Dermis blood vessel endothelial cell (primary cell): ENCODE measurements at regions not wholly inside any gene's neighbourhood (a gene's known extent, or its start where the extent isn't known, plus 50 kb on each side); places are given as distances from the start of the nearest gene placed in this dataset.

Experiments
- DNase-seq: peaks from one replicate; pipeline ENCODE4 v3.0.0; 2010

DNA sequence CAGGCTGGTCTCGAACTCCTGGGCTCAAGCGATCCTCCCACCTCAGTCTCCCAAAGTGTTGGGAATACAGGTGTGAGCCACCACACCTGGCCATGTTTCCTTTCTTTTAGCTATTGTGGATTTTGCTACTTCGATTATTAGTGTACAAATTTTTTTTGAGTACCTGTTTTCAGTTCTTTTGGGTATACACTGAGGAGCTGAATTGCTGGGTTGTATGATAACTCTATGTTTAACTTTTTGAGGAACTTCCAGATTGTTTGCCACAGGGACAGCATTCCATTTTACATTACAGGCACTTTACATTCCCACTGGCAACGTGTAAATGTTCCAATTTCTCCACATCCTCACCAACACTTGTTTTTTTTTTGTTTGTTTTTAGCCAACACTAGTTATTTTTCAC is 198.1 kb upstream of the TBX3 start:
- no peak for DNase-seq

DNA sequence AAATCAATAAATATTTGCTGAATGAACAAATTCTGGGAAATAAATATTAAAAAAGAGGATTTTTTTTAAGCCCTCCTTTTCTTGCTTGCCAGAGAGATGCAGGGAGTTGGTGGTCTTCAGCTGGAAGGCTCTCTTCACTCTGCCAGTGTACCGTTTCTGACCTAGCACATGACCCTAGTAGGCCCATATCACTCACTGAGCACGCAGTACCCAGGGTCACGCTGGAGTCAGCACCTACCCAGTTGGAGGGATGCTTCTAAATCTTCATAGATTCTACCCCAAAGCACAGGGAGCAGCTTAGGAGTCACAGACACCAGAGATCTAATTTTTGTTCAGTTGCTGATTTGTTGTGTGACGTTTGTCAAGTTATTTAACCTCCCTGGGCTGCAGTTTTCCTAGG is 195.4 kb upstream of the TBX3 start:
- no peak for DNase-seq

DNA sequence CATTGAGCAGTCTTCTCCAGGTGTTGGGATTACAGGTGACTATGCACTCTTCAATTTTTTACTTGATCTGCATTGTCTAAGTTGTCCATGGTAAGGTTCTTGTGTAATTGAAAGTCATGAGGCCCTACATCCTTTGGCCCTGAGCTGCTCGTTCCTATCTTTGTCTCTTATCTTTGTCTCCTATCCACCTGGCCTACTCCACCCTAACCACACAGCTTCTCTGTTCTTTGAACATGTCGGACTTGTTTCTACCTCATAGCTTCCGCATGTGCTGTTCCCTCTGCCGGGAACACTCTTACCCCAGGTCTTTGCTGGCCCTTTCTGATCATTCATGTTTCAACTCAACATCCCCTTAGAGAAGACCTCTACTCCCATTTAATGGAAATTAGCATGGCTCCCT is 194.8 kb upstream of the TBX3 start:
- DNase-seq = no peak

DNA sequence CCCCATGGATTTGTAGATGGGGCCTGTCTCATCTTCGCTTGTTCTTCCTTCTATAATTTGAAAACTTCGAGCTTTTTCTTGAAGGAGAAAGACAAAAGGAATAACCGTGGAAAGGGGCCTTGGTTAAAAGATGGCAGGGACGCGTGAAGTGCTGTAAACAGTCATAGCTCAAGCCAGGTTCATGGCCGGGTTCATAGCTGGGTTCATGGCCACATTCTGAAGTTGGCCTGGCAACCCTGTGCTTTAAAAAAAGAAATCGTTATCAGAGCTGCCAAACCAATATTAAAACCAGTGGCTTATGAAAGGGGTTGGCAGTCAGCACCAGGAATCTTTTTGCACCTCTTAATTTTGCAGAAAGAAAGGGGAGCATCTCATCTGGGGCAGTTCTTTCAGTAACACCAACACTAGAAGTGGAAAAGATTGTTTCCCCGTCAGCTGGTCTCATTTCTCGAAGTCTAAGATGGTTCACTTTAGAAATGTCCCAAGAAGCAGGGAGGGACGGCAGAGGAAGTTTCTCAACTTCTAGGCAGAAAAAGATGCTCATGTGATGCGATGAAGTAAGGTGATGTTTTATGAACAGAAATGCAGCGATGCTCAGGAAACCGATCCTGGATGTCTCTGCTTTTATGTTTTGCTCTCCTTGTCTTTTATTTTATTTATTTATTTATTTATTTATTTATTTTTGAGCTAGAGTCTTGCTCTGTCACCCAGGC is 193.1 kb upstream of the TBX3 start:
- no peak for DNase-seq

DNA sequence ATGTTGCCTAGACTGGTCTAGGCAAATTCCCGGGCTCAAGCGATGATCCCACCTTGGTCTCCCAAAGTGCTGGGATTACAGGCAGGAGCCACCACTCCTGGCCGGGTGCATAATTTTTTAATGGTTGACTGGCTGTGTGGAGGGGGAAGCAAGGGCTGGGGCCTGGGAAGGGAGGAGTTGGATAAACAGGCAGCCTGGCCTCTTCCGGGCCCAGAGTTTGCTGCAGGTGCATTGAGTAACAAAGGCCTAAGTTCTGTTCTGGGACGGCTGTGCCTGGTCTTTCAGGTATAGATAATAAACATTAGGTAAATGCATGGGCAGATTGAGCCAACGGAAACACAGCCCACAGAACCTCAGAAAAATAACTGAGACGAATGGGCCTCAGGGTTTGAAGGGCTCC is 191.3 kb upstream of the TBX3 start:
- DNase-seq = no peak

DNA sequence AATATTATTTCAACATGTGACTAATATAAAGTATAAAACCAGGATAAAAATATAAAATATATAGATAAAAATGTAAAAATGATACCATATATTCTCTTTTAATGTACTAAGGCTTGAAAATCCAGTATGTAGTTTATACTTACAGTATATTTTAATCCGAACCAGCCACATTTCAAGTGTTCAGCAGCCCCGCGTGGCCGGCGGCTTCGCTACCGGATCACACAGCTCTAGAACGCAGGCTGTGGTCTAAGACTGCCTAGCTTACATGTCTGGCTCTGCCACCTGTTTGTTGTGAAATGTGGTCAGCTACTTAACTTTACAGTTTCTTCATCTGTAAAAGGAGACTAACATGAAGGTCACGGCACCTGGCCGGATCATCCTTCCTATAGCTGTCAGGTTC is 189.7 kb upstream of the TBX3 start:
- DNase-seq = no peak

DNA sequence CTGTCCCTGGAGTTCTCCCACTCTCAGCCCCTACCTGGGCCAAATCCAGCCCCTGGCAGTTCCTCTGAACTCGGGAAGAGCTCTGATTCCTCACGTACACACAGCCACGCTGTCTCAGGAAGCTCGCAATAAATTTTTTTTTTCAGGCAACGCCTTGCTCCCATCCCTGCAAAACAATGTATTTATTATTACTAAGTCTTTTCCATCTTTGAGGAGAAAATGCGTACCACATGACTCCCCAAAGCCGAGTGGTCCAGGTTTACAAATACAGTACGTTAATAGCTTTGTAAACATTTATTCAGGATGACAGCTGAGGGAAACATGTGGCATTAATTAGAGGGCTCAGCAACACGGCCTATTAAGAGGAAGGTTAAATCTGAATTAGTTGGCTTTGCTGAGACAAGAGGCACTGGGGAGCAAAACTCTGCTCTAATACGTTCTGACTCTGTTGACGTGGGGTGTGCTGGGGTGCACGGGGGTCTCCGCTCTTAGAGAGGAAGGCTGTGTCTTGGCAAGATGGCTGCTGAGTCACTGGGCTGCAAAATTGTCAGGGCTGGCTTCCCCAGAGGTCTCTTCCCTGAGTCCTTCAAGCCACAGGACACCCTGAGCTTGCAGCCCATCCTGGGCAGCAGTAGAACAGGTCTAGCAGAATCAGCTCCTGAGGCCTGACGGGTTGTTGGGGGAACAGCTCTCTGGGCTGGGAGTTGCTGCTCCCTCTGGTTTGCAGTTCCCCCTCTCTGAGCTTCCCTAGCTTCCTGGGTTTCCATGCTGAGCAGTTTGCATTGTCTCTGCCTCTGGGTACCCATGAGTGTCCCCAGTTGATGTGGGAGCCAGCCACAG is 185.2 kb upstream of the TBX3 start:
- no peak for DNase-seq

DNA sequence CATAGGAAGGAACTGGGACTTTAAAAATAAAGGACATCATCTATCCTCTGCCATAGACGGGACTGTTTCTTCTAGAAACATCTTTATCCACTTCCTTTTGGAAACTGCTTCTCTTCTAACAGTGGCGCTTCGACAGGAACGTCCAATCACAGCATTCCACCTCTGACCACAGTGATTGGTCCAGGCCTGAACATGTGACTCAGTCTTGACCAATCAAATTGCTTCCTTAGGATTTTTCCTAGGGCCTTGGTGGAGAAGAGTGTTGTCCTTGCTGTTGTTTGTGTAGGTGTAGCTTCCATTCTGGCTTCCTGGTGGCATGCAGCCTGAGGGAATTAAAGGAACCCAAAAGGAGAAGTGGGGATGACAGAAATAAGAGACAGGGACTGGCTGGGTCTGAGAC is 182.4 kb upstream of the TBX3 start:
- DNase-seq = no peak

DNA sequence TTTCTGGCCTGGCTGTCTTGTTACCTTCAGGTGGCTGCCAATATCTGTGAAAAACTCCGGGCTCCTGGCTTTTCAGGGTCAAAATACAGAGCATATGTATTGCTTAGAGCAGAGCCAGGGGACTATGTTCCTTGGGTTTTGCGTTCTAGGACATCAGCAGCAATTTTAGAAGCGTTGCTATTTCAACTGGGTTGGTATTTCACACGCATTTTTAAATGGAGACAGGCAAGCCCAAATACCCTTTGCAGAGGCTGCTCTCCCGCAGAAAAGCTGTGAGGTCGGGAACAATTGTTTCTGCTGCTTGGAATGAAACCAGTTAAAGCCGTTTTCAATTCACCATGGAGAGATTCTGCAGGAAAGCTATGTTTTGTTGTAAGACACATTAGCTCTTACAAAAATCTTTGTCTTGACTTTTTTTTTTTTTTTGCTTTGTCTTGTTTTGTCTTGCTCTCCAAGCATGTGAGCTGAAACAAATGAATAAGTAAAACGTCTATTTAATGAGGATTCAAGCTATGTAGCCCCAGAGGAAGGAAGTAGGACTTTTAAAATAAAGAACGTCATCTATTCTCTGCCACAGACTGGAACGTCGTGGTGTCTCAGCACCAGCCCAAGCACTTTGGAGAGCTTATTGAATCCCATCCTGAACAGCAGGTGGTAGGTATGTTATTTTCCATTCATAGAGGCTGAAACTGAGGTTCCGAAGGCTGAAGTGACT is 181.0 kb upstream of the TBX3 start:
- no peak for DNase-seq

DNA sequence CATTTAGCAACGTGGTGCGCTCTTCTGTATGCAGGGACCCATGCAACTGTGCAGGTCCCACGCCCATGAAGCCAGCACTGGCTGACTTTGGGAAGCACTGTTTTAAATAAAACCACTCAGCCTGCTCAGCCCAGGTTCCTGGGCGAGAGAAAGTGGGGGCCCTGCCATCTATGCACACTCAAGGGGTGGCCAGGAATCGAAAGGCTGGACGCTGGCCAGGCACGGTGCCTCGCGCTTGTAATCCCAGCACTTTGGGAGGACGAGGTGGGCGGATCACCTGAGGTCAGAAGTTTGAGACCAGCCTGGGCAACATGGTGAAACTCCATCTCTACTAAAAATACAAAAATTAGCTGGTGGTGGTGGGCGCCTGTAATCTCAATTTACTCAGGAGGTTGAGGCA is 179.9 kb upstream of the TBX3 start:
- no peak for DNase-seq

DNA sequence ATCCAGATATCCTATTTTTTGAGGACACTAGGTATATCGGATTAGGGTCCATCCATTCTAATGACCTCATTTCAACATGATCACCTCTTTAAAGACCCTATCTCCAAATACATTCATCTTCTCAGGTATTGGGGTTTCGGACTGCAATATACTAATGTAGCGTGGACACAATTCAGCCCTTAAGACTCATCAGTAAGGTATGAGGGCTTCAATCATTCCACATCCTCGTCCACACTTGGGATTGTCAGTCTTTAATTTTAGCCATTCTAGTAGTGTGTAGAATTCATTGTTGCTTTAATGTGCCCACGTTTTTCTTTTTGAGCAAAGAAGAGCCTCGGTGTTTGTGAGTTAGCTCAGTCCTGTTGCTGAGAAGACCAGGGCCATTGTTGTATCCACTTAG is 177.0 kb upstream of the TBX3 start:
- DNase-seq = no peak

DNA sequence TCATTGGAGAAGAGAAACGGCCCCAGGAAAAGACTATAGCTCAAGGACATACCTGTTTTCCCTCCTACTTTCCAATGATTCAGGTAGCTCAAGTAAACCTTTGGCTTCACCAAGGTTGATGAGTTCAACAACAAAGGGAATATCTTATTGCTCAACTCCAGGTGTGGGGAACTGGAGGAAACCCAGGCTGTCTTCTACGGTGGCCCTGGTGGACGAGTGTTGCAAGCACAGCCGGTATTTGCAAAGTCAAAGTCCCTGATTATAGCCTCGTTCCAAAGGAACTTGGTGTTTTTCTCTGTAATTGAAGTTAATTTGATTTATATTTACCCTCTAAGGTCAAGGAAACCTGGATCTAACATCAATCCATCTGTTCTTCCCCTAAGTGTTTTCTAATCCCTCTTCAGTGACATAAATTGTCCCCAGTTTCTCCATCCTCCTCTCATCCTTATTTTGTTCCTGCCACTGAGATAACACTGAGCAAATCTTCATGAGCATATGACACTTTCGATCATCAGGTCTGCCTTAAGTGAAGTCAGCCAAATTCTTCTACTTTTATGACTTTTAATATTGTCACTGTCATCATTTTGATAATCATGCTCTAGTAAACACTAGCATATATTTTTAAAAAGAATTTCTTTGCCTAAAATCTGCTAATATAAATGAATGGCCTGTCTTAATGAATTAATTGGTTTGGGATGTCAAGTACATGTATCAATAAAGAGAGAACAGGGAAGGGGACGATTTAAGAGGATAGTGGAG is 174.6 kb upstream of the TBX3 start:
- no peak for DNase-seq

DNA sequence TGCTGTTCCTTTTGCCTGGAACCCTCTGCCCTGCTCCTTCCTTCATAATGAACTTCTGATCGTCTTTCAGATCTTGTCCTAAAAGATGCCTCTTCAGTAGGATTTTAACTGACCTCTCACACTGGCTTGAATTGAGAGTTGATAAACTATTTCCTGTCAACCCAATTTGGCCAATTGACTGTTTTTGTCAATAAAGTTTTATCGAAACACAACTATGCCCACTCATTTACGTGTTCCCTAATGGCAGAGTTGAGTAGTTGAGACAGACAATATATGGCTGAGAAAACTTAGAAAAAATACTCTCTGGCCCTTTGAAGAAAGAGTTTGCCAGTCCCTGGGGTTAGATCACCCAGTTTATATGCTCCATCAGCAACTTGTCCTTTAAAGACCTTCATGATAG is 171.7 kb upstream of the TBX3 start:
- no peak for DNase-seq

DNA sequence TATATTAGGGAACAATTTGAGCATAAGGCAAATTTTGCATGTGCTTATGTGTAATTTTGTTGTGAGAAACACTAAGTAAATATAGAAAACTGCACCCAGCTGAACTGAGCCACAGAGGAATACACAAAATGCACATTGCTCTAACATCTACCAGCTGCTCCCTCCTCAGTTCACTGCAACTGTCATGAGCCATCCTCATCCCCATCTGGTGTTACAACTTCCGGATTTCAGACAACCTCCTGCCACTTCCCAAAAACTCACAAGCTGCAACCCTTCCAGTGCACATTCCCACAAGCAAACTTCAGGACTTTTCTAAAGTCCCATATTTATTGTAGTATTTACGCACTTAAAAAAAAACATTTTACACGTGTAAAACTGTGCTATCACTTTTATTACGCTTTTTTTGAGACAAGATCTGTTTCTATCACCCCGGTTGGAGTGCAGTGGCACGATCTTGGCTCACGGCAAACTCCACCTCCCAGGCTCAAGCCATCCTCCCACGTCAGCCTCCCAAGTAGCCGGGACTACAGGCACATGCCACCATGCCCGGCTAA is 169.1 kb upstream of the TBX3 start:
- no peak for DNase-seq

DNA sequence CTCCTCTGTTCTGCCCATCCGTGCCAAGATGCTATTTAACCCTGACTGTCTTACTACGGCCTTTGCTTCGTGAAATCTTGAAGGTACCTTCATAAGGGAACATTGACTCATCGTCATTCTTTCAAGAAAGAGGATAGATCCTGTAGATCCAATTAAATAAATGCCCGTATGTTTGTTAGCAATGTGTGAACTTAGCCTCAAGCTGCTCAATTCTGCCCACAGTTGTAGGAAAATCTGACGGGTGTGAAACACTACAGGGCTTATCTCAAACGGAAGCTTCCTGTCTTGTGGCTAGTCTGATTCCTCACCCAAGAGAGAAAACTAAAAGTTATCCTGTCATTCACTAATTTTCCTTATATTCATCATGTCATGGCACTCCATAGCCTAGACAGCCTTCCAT is 168.0 kb upstream of the TBX3 start:
- DNase-seq = no peak

DNA sequence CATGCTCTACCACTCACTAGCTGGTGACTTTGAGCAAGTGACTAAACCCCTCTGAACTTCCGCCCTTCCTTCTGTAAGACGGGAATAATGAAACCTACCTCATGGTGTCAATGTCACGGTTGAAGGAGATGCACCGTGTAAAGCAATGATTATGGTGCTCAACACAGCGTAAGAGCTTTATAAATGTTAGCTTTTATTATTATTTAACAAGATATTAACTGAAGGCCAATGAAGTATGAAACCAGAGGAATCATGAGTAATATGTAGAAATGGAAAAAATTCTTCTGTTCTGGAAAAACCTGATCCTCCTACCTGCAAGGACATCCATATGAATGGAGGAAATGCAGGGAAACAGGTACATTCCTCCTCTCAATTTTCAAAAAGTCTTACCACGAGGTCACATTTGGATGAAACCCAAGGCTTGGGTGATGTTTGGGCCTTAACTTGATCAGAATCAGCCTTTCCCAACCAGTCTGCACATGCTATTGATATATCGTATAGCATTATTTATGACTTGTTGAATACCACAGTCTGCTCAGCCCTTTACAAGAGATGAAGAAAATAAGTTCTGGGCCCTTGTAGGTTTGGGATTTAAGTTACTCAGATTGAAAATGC is 166.8 kb upstream of the TBX3 start:
- DNase-seq = no peak

DNA sequence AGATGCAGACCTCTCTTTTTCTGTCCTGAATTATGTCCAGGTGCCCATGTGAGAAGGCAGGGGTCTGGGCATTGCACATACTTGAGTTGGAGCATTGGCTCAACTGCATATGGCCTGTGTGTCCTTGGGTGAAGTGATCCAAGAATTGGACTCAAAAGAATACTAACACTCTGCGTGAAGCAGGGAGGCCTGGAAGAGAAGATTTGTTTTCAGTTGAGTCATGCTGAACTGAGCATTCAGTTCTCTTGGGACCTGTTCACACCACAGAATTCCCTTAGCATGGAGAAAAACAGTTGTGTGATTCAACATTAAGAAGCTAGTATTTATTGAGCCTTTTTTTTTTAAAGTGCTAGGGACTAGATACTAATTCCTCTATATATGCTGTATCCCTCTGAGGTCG is 164.7 kb upstream of the TBX3 start:
- DNase-seq = no peak

DNA sequence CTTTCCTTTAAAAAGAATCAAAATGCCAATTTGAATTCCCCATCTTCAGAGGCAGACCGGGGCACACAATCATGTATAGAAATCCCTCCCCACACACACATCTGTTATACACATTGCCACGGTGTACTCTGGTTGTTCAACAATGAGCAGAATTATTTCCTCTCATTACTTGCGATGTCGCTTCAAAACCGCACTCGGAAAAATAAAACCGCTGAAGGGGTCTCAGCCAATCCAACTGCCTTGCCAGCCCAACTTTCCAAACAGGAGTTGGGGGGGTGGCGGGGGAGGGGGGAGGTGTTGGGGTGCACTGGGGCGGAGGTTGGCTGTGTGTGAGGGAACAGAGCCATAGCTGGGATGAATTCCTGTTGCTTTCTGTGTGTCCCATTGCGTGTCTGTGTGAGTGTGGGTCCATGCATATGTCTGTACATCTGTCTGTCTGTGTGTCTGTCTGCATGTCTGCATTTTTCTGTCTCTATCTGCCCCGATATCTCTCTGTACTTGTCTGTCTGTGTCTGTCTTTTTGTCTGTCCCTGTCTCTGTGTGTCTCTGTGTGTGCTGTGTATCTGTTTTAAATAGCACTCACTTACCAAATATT is 163.6 kb upstream of the TBX3 start:
- DNase-seq = no peak

DNA sequence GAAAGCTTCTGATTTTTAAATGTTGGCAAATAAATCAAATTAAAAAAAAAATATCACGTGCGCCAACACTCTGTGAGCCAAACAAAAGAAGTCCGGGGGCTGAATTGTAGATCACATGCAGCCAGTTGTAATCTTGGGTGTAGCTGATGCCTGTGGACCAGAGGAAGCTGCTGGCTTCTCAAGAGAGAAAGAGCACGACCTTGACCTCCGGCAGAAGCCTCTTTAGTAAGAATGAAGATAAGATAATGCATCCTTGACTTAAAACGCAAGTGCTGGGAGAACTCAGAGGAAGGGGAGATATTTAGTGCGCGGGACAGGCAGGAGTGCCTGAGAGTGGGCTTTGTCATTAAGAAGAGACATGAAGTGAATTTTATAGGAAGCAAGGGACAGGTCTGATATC is 162.8 kb upstream of the TBX3 start:
- no peak for DNase-seq

DNA sequence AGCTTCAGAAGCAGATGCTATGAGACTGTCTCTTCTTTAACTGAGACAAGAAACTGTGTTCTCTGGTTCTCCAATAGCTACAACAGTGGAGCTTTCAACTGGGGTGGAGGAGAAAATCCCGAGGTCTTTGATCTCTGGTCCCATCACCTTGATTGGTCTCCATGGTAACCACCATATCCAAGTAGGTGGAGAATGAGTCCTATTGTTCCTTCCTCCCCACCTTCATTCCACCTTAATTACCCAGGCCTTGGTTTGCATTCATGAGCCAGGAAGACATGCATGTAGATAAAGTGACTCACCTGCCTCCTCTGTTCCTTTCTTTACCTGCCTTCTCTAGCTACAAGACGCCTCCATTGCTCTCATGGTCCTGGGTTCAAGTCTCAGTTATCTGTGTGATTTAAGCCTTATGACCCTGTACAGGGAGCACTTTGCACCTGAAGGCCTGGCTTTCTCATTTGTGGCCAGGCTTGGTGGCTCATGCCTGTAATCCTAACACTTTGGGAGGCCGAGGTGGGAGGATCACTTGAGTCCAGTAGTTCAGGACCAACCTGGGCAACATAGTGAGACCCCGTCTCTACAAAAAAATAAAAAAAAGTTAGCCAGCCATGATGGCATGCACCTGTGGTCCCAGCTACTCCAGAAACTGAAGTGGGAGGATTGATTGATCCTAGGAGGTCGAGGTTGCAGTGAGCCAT is 157.7 kb upstream of the TBX3 start:
- no peak for DNase-seq

DNA sequence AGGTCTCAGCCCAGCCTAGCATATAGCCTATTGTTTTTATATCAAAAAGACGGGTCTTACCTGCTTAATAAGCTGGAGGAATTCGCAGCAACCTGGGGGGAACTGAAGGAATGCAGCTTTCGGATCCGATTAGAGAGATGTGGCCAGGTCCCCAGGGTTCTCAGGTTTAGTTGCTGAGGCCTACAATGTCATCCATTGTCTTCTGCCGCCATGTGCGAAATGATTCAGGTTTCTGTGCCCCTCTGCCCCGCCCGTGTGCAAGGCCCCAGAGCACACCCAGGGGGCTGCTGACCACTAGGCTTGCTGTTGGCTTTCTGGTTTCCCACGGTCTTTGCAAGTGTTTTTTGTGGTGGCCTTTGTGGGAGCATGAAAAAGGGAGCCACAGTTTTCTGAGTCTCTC is 154.5 kb upstream of the TBX3 start:
- DNase-seq = no peak
